ENCODE measurements at regions not wholly inside any gene's neighbourhood (a gene's known extent, or its start where the extent isn't known, plus 50 kb on each side); places are given as distances from the start of the nearest gene placed in this dataset.

- no peak; the same call in 1 of the 2 replicates for TF ChIP-seq DIDO1 (tag; IDR thresholded peaks at IDR 0.05; ENCODE audit: low read depth)
- TF ChIP-seq CCNT2 (IDR thresholded peaks at IDR 0.05; ENCODE audit: borderline replicate concordance, extremely low read depth, insufficient read length, low read depth, low read length) = peak; percentile 89
- TF ChIP-seq KDM5B (IDR thresholded peaks at IDR 0.05; ENCODE audit: insufficient replicate concordance, low read depth, low read length) = no peak
- TF ChIP-seq, protein P1, sequence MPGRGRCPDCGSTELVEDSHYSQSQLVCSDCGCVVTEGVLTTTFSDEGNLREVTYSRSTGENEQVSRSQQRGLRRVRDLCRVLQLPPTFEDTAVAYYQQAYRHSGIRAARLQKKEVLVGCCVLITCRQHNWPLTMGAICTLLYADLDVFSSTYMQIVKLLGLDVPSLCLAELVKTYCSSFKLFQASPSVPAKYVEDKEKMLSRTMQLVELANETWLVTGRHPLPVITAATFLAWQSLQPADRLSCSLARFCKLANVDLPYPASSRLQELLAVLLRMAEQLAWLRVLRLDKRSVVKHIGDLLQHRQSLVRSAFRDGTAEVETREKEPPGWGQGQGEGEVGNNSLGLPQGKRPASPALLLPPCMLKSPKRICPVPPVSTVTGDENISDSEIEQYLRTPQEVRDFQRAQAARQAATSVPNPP (IDR thresholded peaks at IDR 0.05; ENCODE audit: borderline replicate concordance, insufficient read depth, insufficient read length) = no peak
- TF ChIP-seq, protein P2, sequence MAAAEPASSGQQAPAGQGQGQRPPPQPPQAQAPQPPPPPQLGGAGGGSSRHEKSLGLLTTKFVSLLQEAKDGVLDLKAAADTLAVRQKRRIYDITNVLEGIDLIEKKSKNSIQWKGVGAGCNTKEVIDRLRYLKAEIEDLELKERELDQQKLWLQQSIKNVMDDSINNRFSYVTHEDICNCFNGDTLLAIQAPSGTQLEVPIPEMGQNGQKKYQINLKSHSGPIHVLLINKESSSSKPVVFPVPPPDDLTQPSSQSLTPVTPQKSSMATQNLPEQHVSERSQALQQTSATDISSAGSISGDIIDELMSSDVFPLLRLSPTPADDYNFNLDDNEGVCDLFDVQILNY (CRISPR knock-in tag; IDR thresholded peaks at IDR 0.05) = no peak
- TF ChIP-seq HMG20B (CRISPR knock-in tag; IDR thresholded peaks at IDR 0.05) = no peak
- TF ChIP-seq SAFB2 (IDR thresholded peaks at IDR 0.05; ENCODE audit: borderline replicate concordance, low read depth, low read length, severe bottlenecking) = no peak
- TF ChIP-seq L3MBTL2 (IDR thresholded peaks at IDR 0.05) = peak; percentile 73
- no peak for TF ChIP-seq MECOM (CRISPR knock-in tag; IDR thresholded peaks at IDR 0.05)
- TF ChIP-seq PHB (CRISPR knock-in tag; IDR thresholded peaks at IDR 0.05) = no peak
- no peak for TF ChIP-seq NR3C1 (CRISPR knock-in tag; IDR thresholded peaks at IDR 0.05)
- peak; percentile 87 for TF ChIP-seq MAFK (IDR thresholded peaks at IDR 0.05; ENCODE audit: low read length)
- TF ChIP-seq HDAC6 (IDR thresholded peaks at IDR 0.05; ENCODE audit: low read depth, low read length) = no peak
- TF ChIP-seq CBX2 (IDR thresholded peaks at IDR 0.05; ENCODE audit: insufficient read depth, low read length, poor library complexity, severe bottlenecking) = no peak
- no peak for TF ChIP-seq CREBBP (IDR thresholded peaks at IDR 0.05; ENCODE audit: low read depth, low read length)
- TF ChIP-seq, protein P3, sequence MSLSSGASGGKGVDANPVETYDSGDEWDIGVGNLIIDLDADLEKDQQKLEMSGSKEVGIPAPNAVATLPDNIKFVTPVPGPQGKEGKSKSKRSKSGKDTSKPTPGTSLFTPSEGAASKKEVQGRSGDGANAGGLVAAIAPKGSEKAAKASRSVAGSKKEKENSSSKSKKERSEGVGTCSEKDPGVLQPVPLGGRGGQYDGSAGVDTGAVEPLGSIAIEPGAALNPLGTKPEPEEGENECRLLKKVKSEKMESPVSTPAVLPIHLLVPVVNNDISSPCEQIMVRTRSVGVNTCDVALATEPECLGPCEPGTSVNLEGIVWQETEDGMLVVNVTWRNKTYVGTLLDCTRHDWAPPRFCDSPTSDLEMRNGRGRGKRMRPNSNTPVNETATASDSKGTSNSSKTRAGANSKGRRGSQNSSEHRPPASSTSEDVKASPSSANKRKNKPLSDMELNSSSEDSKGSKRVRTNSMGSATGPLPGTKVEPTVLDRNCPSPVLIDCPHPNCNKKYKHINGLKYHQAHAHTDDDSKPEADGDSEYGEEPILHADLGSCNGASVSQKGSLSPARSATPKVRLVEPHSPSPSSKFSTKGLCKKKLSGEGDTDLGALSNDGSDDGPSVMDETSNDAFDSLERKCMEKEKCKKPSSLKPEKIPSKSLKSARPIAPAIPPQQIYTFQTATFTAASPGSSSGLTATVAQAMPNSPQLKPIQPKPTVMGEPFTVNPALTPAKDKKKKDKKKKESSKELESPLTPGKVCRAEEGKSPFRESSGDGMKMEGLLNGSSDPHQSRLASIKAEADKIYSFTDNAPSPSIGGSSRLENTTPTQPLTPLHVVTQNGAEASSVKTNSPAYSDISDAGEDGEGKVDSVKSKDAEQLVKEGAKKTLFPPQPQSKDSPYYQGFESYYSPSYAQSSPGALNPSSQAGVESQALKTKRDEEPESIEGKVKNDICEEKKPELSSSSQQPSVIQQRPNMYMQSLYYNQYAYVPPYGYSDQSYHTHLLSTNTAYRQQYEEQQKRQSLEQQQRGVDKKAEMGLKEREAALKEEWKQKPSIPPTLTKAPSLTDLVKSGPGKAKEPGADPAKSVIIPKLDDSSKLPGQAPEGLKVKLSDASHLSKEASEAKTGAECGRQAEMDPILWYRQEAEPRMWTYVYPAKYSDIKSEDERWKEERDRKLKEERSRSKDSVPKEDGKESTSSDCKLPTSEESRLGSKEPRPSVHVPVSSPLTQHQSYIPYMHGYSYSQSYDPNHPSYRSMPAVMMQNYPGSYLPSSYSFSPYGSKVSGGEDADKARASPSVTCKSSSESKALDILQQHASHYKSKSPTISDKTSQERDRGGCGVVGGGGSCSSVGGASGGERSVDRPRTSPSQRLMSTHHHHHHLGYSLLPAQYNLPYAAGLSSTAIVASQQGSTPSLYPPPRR (CRISPR knock-in tag; IDR thresholded peaks at IDR 0.05; ENCODE audit: borderline replicate concordance) = no peak
- no peak for TF ChIP-seq ZNF3 (CRISPR knock-in tag; IDR thresholded peaks at IDR 0.05)
- TF ChIP-seq MYC (IDR thresholded peaks at IDR 0.05; ENCODE audit: low read depth, low read length) = peak; percentile 61; the same call in 1 of the 2 replicates
- no peak for TF ChIP-seq MYC (CRISPR knock-in tag; IDR thresholded peaks at IDR 0.05; ENCODE audit: borderline replicate concordance, low read depth)
- no peak for TF ChIP-seq THRB (CRISPR knock-in tag; conservative IDR thresholded peaks at IDR 0.05)
- peak; percentile 97 for TF ChIP-seq SMARCA4 (IDR thresholded peaks at IDR 0.05)
These were observed 277.5 kb upstream of the MAN1A1 start (continued) for GRCh38 chr6:119626884-119627619.
